Ovary (tissue), 7 donors: ENCODE measurements at regions not wholly inside any gene's neighbourhood (a gene's known extent, or its start where the extent isn't known, plus 50 kb on each side); places are given as distances from the start of the nearest gene placed in this dataset.

Source experiments
- DNase-seq, 5 donors: peaks; one replicate each; pipeline ENCODE4 v3.0.0-alpha.2; 2019 to 2020
- H3K27ac ChIP-seq, 2 donors: fragments of 200-600 bp; one replicate each; pipeline versions ENCODE4 v1.5.1 to v1.8.0; 2019 to 2022
- H3K27me3 ChIP-seq: fragments of 200-600 bp; one replicate; pipeline ENCODE4 v1.8.0; 2022
- H3K36me3 ChIP-seq: fragments of 200-600 bp; sonication (generic); one replicate; pipeline ENCODE4 v1.5.1; 2019
- H3K4me1 ChIP-seq: one replicate; pipeline ENCODE4 v1.8.1; 2013; ENCODE audit warnings: mild to moderate bottlenecking, moderate library complexity; ENCODE audit not compliant: insufficient read depth
- H3K4me3 ChIP-seq: fragments of 200-600 bp; sonication (generic); one replicate; pipeline ENCODE4 v1.5.1; 2017
- H3K9me3 ChIP-seq, 2 donors: fragments of 200-600 bp in 1 of 2; sonication (generic) in 1 of 2; one replicate each; pipeline versions ENCODE4 v1.5.1 to v1.8.1; 2013 to 2019; ENCODE audit warnings: mild to moderate bottlenecking in 1 of 2, moderate library complexity in 1 of 2
- CTCF ChIP-seq, 3 donors: fragments of 450-650 bp in 2 of 3; fragments of 200-600 bp in 1 of 3; IDR thresholded peaks; one replicate each; pipeline versions ENCODE4 v1.5.1 to v1.8.0; 2016 to 2022; ENCODE audit warnings: antibody characterized with exemption in 3 of 3, mild to moderate bottlenecking in 1 of 3
- EP300 ChIP-seq: sonication (generic); formaldehyde crosslinking; IDR thresholded peaks from one replicate; pipeline ENCODE4 v1.6.1; 2017; ENCODE audit warnings: antibody characterized with exemption
- POLR2A ChIP-seq: fragments of 450-650 bp; IDR thresholded peaks from one replicate; pipeline ENCODE4 v1.6.1; 2017; ENCODE audit warnings: antibody characterized with exemption, mild to moderate bottlenecking, moderate library complexity
- WGBS, 3 donors: extraction: QIAGEN DNeasy Blood & Tissue Kit in 1 of 3; methylation state at CpG; one replicate each; pipeline versions ENCODE4 v1.1.5 to v1.1.7; 2013 to 2017; 5-methylcytosine and 5-hydroxymethylcytosine counted together
- intact Hi-C, 4 donors: fragments of 100-400 bp; cut with DNase I; formaldehyde crosslinking; loops; one replicate each; pipeline versions ENCODE4 v1.11.0 to v1.15.1; 2022 to 2023
- donor health status: DM: no; HTN: no; CAD: no; lungs with moderate emphysema.
- donor health status: DM: no; HTN: no; CAD: no.
- donor health status: Bipolar disorder and iron deficiency.
- donor health status: DM: no; HTN: no; CAD: no.
- donor health status: DM: yes; HTN: yes; CAD: no.

- TF ChIP-seq POLR2A: no peak
- TF ChIP-seq EP300: no peak
- TF ChIP-seq CTCF (IDR thresholded peaks at IDR 0.05): no peak
- DNase-seq: no peak
- H3K9me3 ChIP-seq: no peaks in the 10 kb centered on the region
- 89 to 92% (median 90%) methylated on average over 3 of the region's 3 CpGs for WGBS, 3 donors
- intact Hi-C loops: no loop called here
- no peaks in the 10 kb centered on the region for H3K36me3 ChIP-seq
- H3K4me3 ChIP-seq: no peak overlapping the region
- no peak overlapping the region for H3K27ac ChIP-seq
- H3K4me1 ChIP-seq: no peaks in the 10 kb centered on the region
- no peaks in the 10 kb centered on the region for H3K27me3 ChIP-seq
Observed at GRCh38 chr1:42044346-42044745, 108.9 kb upstream of the GUCA2B start.

- DNase-seq: no peak
- intact Hi-C loops: no loop called here
- Histone ChIP-seq H3K9me3 (no peaks in the 10 kb centered on the region), H3K4me3 (no peak overlapping the region), H3K4me1 (no peaks in the 10 kb centered on the region), H3K27ac (no peak overlapping the region), H3K36me3 (no peaks in the 10 kb centered on the region), H3K27me3 (no peaks in the 10 kb centered on the region)
- 70 to 95% (median 85%) methylated on average over 1 of the region's 1 CpG for WGBS, 3 donors
- no peak for TF ChIP-seq EP300
- no peak for TF ChIP-seq CTCF (IDR thresholded peaks at IDR 0.05)
- no peak for TF ChIP-seq POLR2A
Observed at GRCh38 chr1:42043811-42044210, 109.4 kb upstream of the GUCA2B start.

GRCh38 chr1:42043182-42043581 is 110.0 kb upstream of the GUCA2B start:
- 33 to 49% (median 37%) methylated on average over 2 of the region's 2 CpGs for WGBS, 3 donors
- no peak for DNase-seq
- intact Hi-C loops: no loop called here

GRCh38 chr1:42041031-42041430 is 112.2 kb upstream of the GUCA2B start:
- Histone ChIP-seq H3K27me3 (no peaks in the 10 kb centered on the region), H3K4me1 (no peaks in the 10 kb centered on the region), H3K27ac (no peak overlapping the region), H3K4me3 (no peak overlapping the region), H3K36me3 (no peaks in the 10 kb centered on the region), H3K9me3 (no peaks in the 10 kb centered on the region)
- TF ChIP-seq POLR2A (no peak), EP300 (no peak), CTCF (IDR thresholded peaks at IDR 0.05) (no peak)
- DNase-seq: no peak
- intact Hi-C loops: no loop called here
- WGBS, 3 donors: 83 to 94% (median 89%) methylated on average over 17 of the region's 17 CpGs

More at GRCh38 chr1:42043182-42043581, 110.0 kb upstream of the GUCA2B start:
- H3K27me3 ChIP-seq: no peaks in the 10 kb centered on the region
- no peak overlapping the region for H3K4me3 ChIP-seq
- no peaks in the 10 kb centered on the region for H3K4me1 ChIP-seq
- no peak overlapping the region for H3K27ac ChIP-seq
- TF ChIP-seq POLR2A: no peak
- TF ChIP-seq CTCF (IDR thresholded peaks at IDR 0.05): no peak
- TF ChIP-seq EP300: no peak
- H3K9me3 ChIP-seq: no peaks in the 10 kb centered on the region
- H3K36me3 ChIP-seq: no peaks in the 10 kb centered on the region

- no peak for DNase-seq
- Histone ChIP-seq H3K9me3 (no peaks in the 10 kb centered on the region), H3K4me3 (no peak overlapping the region), H3K4me1 (no peaks in the 10 kb centered on the region), H3K27ac (no peak overlapping the region), H3K27me3 (no peaks in the 10 kb centered on the region), H3K36me3 (no peaks in the 10 kb centered on the region)
- intact Hi-C loops: no loop called here
- 89 to 95% (median 92%) methylated on average over 13 to 14 of the region's 14 CpGs for WGBS, 3 donors
- no peak for TF ChIP-seq EP300
- no peak for TF ChIP-seq CTCF (IDR thresholded peaks at IDR 0.05)
- no peak for TF ChIP-seq POLR2A
Observed at GRCh38 chr1:42040159-42040558, 113.1 kb upstream of the GUCA2B start.
